NCI-H2196 treated with DMSO at 0.1 percent for 48 hours (cell line): ENCODE measurements at regions not wholly inside any gene's neighbourhood (a gene's known extent, or its start where the extent isn't known, plus 50 kb on each side); places are given as distances from the start of the nearest gene placed in this dataset.

Source experiments
- DNase-seq: peaks from one replicate; lab custom pipeline; 2025; ENCODE audit not compliant: unreplicated experiment; lab: John Stamatoyannopoulos, UW

DNA sequence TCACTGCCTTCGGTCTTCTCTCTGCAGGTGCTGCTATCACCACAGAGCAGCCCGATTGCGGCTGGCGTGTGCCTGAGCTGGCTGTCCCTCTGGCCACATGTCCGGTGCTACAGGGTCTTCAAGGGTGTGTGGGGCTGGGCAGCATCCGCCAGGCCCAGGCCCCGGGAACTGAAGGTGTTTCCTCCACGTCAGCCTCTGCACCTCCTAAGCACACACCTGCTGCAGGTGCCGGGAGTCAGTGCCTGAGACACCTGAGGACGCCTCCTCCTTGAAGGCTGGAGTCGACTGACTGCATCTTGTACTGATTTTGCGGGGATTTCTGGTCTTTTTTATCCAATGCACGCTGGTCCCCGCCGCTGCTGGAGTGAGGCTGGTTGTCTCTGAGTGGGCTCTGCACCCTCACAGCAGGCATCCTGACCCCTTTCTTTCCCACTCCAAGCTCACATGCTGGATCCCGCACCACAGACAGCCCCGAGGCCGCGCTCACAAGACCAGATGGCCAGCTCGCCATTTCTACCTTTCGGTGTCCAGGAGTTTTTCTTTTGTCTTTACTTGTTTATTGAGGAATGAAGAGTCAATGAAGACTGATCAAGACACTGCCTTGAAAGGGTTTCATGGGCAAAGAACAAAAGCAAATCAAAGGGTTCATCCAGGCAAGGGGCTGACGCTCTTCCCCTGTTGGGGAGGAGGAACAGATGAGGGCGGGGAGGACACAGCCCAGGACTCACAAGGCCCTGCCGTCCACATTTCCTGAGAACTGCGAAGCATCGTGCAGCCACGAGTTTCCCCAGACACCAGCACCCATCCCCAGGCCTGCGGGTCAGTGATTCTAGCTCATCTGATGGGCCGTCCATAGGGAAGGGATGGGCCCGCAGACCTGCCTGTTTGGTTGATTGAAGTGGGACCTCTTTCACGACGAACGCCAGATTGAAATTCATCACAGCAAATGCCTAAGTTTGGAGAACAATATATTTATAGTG lies 203.8 kb upstream of the SOX1 start:
- no peak for DNase-seq

DNA sequence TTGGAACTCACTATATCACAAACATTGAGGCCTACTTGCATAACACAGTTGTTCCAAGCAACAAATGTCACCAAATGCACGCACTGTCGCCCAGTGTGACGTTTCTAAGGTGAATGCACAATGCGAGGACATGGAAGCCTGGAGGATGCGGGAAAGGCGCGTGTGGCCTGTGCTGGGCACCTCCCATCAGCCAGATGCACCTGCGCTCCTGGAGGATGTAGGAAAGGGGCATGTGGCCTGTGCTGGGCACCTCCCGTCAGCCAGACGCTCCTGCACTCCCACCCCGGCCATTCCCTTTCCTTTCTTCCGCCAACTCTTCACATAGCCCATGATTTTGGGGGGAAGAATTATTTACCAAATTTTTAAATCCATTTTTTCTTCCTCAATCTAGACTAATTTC lies 202.4 kb upstream of the SOX1 start:
- DNase-seq: no peak

DNA sequence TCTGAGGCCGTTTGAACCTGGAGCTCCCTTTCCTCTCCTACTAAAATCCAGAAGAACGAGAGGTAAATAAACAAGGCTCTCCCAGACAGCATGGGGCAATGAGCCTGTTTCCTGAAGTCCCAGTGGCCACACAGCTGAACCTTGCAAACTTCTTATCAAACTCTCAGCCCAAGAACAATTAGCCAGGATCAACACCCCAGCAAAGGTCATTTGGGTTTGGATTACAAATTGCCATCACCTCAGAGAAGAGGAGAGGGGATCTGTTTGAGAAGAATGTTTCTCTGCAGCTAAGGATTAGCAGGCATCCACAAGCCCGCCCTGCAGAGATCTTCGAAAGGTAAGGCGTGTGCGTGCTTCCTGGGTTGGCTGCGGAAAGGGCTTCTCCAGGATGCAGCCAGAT lies 201.9 kb upstream of the SOX1 start:
- DNase-seq: no peak

DNA sequence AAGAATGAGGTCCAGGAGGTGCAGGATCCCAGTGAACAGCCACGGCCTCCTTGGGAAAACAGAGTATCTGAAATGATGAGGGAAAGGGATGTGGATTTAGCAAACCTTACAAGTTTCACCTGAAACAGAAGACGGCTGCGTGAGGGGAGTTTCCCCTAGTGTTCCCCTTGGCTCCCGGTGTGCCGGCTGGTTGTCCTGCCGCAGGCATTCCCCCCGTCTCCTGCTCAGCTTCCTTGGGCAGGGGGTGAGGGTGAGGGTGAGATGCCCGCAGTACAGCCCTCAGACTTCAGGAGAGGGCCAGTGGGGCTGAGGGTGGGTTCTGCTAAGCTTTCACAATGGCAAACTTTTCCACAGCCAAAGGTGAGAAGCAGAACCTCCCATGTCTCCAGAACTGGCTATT lies 201.1 kb upstream of the SOX1 start:
- DNase-seq: no peak

DNA sequence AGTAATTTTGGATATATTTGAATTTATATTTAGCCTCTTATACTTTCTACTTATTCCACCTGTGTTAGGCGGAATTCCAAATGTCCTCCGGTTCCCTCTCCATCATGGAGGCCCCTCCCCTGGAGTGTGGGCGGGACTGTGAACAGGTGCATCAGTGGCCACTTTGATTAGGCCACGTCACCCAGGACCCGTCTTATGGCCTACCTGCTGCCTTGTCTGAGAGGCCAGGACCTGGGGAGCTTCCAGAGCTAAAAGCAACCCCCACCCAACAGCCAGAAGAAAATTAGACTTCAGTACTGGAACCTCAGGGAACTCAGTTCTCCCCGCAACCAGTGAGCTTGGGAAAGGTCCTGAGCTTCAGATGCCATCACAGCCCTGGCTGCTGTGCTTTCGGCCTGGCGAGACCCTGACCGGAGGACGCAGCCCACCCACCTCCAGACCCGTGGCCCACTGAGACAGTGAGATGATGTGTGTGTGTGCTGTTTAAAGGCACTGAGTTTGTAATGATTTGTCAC lies 200.2 kb upstream of the SOX1 start:
- DNase-seq: no peak

DNA sequence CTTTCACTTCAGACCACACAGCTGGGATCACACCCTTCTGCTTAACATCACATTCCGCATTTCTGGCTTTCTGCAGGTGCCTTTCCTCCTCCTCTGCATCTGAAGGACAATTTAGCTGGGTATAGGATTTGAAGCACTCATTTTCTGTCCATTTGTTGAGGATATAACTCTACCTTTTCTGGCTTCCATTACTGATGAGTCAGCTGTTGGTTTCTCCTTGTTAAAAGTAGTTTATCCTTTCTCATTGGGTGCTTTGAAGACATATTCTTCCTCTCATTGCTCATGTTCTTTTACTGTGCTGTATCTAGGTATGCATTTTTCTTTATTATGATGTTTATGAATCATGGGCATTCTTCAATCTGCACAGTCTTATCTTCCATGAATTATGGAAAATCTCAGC lies 199.3 kb upstream of the SOX1 start:
- no peak for DNase-seq

DNA sequence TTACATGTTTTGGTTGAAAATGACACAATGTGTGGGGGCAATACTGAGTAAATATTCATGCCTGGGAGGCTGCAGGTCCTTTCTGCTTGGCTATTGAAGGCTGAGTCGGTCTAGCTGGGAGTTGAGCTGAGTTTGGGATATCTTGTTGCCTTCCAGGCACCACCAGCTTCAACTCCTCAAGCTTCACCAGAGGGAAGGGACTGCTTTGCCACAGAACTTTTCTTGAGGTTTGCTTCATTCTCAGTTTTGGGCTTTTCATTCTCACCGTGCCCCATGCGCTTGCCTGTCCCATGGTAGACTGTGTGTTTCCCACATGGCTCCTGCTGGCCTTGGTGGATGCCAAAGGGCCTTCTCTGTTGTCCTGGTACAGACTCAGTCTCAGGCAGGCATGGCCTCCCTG lies 198.2 kb upstream of the SOX1 start:
- no peak for DNase-seq

DNA sequence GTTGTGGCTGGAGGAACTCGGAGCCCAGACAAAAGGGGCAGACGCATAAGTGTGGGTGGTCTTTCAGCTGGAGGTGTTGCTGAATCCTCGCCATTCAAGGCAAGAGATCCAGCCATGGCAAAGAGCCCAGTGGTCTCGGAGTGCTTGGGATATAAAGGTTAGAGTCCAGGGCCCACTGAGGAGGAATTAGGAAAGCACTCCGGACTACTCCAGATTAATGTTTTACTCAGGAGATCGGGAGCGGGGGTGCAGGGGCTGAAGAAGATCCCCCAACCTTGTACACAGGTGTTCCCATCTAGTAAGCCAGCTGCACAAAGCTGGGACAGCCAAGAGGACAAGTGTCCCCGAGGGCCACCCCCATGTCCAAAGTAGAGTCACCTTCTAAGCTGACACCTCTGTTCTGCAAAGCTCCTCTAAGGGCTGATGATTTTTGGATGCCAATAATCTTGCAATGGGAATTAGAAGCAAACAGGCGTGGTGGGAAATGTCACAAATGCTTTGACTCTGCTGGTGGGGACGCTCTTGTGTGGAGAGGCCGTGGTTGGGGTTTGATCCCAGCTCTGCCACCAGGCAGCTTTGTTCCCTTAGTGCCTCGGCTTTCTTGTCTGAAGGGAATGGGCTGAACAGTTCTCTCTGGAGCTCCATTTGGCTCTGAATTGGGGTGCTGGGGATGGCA lies 194.3 kb upstream of the SOX1 start:
- no peak for DNase-seq

DNA sequence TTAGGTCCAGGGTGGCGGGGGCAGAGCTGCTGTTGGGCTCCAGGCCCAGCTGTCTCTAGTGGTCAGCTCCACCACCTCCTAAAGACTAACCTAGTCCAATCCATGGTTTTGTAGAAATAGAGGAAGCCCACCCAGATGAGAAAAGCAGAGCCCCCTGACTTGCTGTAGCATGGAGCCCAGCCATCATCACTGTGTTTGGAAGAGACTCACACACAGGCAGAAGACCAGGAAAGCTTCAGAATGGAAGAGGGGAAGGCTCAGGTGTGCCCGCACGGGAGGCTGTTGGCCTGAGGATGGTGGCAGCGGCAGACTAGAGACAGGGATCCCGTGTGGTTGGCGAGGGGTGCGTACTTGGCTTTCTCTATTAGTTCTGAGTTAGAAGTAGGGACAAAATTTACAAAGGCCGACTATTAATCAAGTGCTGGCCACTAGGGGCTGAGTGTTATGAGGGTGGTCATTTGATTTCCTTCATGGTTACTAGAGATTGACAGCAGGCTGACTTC lies 193.2 kb upstream of the SOX1 start:
- DNase-seq: no peak

DNA sequence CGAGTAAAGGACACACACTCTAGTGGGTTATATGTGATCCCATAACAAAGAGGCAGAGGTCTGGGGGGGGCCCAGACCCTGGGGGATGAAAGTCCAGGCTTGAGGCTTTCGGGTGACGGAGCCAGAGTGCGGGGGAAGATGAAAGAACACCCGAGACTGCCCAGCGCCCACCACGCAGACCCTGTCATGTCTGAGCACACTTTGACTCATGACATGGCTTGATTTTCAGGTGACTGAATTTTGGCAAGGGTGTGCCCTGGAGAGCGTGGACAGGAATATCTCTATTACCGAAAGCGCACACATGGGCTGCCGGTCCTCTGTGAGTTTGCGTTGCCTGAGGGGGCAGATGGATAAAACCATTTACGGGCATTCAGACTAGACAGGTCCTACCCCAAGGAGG lies 192.0 kb upstream of the SOX1 start:
- no peak for DNase-seq

DNA sequence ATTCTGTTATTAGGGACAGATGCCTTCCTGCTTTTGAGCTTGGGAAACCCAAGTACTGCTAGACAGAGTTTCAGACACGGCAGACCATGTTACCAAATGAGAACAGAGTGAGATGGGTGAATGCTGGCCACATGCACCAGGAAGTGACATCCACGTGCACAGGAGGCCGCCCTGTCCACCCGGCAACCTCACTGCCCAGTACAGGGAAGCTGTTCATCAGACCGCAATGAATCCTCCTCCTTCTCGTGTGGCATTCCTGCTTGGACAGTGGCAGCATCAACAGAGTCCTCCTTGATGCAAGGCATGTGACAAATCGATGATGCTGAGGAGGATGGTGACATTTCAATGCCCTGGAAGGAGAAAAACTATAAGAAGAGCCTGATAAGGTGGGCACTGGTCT lies 191.0 kb upstream of the SOX1 start:
- DNase-seq: no peak

DNA sequence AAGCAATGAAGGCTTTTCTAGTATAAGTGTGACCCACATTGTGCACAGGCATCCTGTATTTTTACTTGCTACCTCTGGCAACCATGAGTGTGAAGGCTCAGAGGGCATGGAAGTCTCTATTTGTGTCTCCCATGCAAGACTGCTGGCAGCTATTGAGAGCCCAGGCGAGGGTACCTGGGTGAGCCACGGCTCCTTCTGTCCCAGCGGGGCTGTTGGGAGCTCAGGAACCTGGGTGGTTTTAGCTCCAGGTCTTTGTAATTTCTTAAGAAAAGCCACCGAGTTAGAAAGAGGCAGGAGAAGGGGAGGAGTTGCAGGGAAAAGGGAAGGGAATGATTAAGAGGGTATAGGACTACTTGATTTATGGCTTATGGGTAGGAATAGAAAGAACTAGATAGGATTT lies 190.4 kb upstream of the SOX1 start:
- no peak for DNase-seq

DNA sequence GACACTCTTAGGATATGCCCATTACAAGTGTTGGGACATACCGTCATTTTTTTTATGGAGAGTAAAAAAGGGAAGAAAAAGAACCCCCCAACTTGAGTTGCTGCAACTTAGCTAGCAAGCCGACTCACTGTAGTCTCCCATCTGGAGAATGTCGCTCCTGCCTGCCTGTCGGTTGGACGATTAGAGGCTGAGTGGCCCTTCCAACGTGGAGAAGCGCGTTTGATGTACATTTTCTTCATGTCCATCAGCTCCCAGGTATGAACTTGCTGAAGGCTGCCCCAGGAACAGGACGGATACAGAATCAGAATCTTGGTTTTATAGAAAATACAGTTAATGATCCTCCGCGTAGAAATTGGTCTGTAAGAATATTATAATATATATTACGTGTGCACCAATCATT lies 189.0 kb upstream of the SOX1 start:
- no peak for DNase-seq

DNA sequence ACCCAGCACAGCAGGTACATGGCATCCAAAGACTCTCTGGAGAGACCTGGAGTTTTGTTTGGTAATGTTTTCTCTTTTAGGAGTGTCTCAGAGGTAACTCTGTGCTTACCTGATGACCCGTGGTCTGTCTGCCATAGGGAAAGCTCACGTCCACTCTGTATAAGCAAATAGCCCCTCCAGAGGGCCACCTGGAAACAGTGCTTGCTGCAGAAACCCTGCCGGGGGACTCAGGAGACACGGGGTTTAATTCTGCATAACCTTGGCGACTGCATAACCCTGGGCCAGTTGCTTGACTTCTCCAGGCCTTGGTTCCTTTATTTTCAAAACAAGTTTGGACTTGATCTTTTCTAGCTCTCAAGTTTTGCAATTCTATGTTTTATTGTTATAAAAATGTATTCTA lies 187.2 kb upstream of the SOX1 start:
- no peak for DNase-seq

DNA sequence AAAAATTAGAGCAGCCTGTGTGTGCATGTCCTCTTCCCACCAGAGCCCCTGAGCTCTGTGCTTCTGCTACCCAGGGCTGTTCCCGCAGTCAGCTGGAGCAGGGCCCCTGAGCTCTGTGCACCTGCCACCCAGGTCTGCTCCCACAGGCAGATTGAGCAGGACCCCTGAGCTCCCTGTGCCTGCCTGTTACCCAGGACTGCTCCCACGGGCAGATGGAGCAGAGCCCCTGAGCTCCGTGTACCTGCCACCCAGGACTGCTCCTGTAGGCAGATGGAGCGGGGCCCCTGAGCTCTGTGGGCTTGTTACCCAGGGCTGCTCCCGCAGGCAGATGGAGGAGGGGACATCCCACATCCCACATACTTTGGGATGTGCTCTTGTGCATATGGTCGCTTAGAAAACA lies 186.8 kb upstream of the SOX1 start:
- DNase-seq: no peak

DNA sequence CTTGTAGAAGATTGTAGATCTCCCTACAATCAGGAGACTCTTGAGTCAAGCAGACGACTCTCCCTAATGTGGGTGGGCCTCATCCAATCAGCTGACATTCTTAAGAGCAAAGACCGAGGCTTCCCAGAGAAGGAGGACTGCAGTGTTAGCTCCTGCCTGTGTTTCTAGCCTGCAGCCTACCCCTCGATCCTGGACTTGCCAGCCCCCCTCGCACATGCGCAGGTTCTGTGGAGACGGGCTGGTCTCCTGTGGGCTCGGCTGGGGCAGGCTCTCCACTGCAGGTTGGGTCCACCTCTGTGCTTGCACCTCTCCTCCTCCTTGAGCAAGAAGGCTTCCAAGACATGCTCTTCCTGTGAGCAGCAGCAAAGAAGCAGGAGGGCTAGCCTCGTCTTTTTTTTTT lies 185.2 kb upstream of the SOX1 start:
- no peak for DNase-seq

DNA sequence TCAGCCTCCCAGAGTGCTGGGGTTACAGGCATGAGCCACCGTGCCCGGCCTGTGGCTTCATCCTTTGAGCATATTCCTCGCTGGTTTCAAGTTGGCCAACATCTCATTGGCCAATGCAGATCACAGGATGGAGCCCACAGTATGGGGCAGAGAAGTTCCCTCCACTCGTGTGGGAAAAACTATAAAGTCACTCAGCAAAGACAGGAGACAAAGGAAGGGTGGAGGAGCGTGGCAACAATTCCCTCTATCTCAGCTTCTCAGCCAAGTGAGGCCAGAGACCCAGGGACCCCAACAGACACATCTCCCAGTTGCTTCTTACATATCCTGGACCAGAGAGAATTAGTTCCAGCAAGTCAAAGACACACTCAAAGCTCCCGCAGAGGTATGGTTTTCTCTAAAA lies 184.6 kb upstream of the SOX1 start:
- no peak for DNase-seq

DNA sequence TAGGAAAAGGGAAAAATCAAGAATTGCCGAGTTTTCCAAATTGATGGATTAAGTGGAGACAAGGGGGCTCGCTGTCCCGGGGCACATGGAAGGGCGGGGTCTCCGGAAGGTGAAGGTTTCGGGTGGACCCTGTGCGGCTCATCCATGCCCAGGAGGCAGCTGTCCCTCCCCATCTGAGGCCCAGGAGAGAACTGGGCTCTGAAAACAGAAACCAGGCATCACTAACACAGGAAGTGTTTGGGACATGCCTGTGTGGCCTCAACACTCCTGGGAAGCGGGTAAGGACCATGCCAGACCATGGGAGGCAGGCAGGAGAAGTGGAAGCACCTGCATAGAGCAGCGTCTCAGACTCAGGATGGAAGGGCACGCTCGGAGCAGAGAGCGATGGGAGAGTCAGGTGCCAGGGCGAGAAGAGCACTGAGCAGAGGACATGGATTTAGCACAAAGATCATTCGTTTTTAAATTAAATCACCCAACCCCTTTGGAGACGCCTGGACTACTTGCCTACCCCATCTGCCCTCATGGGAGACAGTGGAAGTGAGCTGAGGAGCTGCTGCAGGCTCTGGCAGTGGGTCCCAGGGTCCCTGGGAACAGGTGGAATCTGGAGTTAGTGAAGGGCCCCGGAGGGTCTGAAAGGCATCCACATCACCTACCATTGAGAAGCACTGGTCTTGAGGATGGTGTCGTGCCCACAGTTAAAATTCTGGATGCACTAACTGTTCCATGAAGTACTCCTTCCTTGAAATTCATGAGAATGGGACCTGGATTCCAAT lies 183.2 kb upstream of the SOX1 start:
- no peak for DNase-seq

DNA sequence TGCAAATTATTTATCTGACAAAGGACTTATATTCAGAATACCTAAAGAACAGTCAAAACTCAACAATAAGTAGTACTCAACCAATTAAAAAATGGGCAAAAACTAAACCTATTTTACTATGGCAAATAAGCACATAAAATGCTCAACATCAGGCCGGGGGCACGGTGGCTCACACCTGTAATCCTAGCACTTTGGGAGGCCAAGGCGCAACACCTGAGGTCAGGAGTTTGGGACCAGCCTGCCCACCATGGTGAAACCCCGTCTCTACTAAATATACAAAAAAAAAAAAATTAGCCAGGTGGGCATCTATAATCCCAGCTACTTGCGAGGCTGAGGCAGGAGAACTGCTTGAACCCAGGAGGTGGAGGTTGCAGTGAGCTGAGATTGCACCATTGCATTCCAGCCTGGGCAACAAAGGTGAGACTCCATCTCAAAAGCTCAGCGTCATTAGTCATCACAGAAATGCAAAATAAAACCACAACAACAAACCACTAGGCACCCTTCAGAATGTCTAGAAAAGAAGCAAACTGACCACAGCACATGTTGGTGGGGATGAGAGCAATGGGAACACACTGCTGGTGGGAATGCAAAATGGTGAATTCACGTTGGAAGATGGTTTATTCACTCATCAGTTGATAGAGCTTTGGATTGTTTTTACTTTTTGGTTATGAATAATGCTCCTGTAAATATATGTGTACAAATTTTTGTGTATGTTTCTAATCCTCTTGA lies 180.6 kb upstream of the SOX1 start:
- DNase-seq: no peak

DNA sequence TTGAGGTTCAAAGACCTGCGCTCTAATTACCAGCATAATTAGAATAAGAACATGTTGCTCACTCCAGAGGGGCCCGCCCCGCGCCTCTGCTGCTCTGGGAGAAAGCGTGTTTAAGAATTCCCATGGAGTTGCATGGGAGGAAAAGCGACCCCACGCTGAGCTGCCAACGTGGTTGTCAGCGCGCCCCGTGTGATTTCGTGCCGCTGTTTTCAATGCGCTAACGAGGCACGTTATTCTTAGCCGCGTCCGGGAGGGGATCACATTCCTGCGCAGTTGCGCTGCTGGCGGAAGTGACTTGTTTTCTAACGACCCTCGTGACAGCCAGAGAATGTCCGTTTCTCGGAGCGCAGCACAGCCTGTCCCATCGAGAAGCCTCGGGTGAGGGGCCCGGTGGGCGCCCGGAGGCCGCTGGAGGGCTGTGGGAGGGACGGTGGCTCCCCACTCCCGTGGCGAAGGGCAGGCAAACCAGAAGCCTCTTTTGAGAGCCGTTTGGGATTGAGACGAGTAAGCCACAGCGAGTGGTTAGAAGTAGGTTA lies 173.8 kb upstream of the SOX1 start:
- no peak for DNase-seq
